MM.1S (cell line): ENCODE measurements at regions not wholly inside any gene's neighbourhood (a gene's known extent, or its start where the extent isn't known, plus 50 kb on each side); places are given as distances from the start of the nearest gene placed in this dataset.
A peak's percentile ranks its signal among the peaks of the same experiment; 100 is the strongest.

Experiments
- DNase-seq: peaks from one replicate; pipeline ENCODE4 v3.0.0-alpha.2; 2015
- H2AFZ ChIP-seq: fragments of 300-600 bp; sonication (generic); 2 replicates; pipeline ENCODE4 v1.6.0; 2016; ENCODE audit warnings: antibody characterized with exemption, low read length
- H3F3A ChIP-seq: fragments of 300-600 bp; sonication (generic); 2 replicates; pipeline ENCODE4 v1.6.1; 2016; ENCODE audit warnings: mild to moderate bottlenecking, antibody characterized with exemption, low read length, moderate library complexity, mixed read lengths; ENCODE audit not compliant: insufficient read depth
- H3K27ac ChIP-seq: fragments of 300-600 bp; sonication (generic); 2 replicates; pipeline ENCODE4 v1.5.1; 2016; ENCODE audit warnings: mild to moderate bottlenecking, low read length
- H3K27me3 ChIP-seq: fragments of 300-600 bp; sonication (generic); replicated peaks from 2 replicates; pipeline ENCODE4 v1.6.0; 2016; ENCODE audit warnings: low read length; ENCODE audit not compliant: insufficient read depth
- H3K36me3 ChIP-seq: fragments of 300-600 bp; sonication (generic); replicated peaks from 2 replicates; pipeline ENCODE4 v1.6.1; 2016; ENCODE audit warnings: mild to moderate bottlenecking, low read length, mixed read lengths; ENCODE audit not compliant: insufficient read depth
- H3K4me1 ChIP-seq: fragments of 300-600 bp; sonication (generic); 2 replicates; pipeline ENCODE4 v1.6.1; 2016; ENCODE audit warnings: low read length, mixed read lengths
- H3K4me2 ChIP-seq: fragments of 300-600 bp; sonication (generic); 2 replicates; pipeline ENCODE4 v1.6.0; 2016; ENCODE audit warnings: low read depth, low read length
- H3K4me3 ChIP-seq: fragments of 300-600 bp; sonication (generic); 2 replicates; pipeline ENCODE4 v1.5.1; 2016; ENCODE audit warnings: low read length, mixed read lengths
- H3K79me2 ChIP-seq: fragments of 300-600 bp; sonication (generic); 2 replicates; pipeline ENCODE4 v1.6.1; 2016; ENCODE audit warnings: mixed run types, low read length, mixed read lengths
- H3K9ac ChIP-seq: fragments of 300-600 bp; sonication (generic); 2 replicates; pipeline ENCODE4 v1.6.1; 2016; ENCODE audit warnings: low read length, mixed read lengths
- H3K9me2 ChIP-seq: fragments of 300-600 bp; sonication (generic); replicated peaks from 2 replicates; pipeline ENCODE4 v1.6.1; 2016; ENCODE audit warnings: mild to moderate bottlenecking, low read length, mixed read lengths; ENCODE audit not compliant: insufficient read depth
- H3K9me3 ChIP-seq: fragments of 300-600 bp; sonication (generic); replicated peaks from 2 replicates; pipeline ENCODE4 v1.6.1; 2016; ENCODE audit warnings: mild to moderate bottlenecking, low read length, mixed read lengths; ENCODE audit not compliant: insufficient read depth
- H4K20me1 ChIP-seq: fragments of 300-600 bp; sonication (generic); 2 replicates; pipeline ENCODE4 v1.6.1; 2016; ENCODE audit warnings: mild to moderate bottlenecking, low read length, moderate library complexity, mixed read lengths; ENCODE audit not compliant: insufficient read depth
- EZH2 ChIP-seq: fragments of 300-600 bp; sonication (generic); optimal IDR thresholded peaks from 2 replicates; pipeline ENCODE3; 2017; ENCODE audit warnings: low read depth, mild to moderate bottlenecking, antibody characterized with exemption, low read length, mixed read lengths
- EZH2phosphoT487 ChIP-seq: fragments of 300-600 bp; sonication (generic); IDR thresholded peaks from 2 replicates; pipeline ENCODE4 v1.6.1; 2018; ENCODE audit warnings: antibody characterized with exemption, low read length
- TF ChIP-seq, protein P1 (sequence below): fragments of 300-600 bp; sonication (generic); IDR thresholded peaks from 2 replicates; pipeline ENCODE4 v1.5.1; 2016; ENCODE audit warnings: antibody characterized with exemption, low read length, mixed read lengths

DNA sequence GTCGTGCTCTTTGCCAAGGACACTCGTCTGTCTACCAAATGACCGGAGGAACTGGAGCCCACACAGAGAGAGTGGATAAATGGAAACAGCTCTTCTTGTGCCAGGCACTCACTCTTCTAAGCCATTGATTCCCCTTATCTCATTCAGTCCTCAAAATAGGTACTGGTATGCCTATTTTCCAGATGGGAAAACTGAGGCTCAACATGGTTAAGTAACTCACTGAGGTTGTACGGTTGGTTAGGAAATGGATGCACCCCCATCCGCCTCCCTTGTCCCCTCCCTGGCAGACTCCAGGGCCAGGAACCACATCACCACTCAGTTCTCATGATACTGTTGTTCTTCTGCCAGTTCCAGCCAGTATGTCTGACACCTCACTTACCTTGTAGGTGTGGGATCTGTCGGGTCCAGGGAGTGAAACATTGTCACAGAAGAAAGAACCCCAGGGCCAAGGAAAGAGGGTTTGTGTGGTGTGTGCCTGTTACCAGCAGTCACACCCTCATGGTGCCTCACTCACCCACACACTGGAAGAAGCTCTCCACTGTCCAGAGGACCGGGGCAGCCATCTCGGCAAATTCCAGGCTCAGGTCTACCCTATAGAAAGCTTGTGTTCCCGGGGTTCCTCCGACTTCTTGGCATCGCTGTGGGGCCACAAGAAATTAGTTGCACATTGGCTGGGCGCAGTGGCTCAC lies 58.8 kb upstream of the TARDBP start:
- Histone ChIP-seq H2AFZ (no peak overlapping the region), H3K9me3 (no peaks in the 10 kb centered on the region), H3K9ac (no peak overlapping the region), H3K79me2 (no peaks in the 10 kb centered on the region), H3K4me3 (no peak overlapping the region), H4K20me1 (no peaks in the 10 kb centered on the region), H3K9me2 (no peaks in the 10 kb centered on the region), H3K27ac (no peak overlapping the region), H3F3A (no peaks in the 10 kb centered on the region), H3K4me1 (peaks cover 8% of the 10 kb centered on the region; the same call in 1 of the 2 replicates), H3K27me3 (peaks cover 46% of the 10 kb centered on the region), H3K36me3 (no peaks in the 10 kb centered on the region), H3K4me2 (no peak overlapping the region)
- no peak for DNase-seq
- TF ChIP-seq EZH2 (no peak), EZH2phosphoT487 (no peak)
- TF ChIP-seq, protein P1, sequence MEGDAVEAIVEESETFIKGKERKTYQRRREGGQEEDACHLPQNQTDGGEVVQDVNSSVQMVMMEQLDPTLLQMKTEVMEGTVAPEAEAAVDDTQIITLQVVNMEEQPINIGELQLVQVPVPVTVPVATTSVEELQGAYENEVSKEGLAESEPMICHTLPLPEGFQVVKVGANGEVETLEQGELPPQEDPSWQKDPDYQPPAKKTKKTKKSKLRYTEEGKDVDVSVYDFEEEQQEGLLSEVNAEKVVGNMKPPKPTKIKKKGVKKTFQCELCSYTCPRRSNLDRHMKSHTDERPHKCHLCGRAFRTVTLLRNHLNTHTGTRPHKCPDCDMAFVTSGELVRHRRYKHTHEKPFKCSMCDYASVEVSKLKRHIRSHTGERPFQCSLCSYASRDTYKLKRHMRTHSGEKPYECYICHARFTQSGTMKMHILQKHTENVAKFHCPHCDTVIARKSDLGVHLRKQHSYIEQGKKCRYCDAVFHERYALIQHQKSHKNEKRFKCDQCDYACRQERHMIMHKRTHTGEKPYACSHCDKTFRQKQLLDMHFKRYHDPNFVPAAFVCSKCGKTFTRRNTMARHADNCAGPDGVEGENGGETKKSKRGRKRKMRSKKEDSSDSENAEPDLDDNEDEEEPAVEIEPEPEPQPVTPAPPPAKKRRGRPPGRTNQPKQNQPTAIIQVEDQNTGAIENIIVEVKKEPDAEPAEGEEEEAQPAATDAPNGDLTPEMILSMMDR, result no peak

DNA sequence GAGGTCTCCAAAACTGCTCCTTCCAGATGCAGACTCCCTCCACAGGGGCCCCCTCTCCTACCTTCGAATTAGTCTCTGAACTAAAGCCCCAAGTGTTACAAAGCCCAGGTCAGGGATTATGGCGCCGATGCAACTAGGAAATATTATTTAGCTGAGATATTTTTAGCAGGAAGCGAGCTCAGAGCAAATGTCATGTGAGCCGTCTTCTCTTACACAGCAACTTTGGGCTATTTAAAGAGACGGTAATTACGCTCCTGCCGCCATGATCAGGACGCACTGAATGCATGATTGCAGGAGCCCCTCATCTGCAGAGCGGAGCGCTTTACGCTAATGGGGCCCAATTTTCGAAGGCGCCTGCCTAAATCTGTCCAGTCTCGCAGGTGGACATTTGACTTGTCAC lies 55.3 kb upstream of the TARDBP start:
- Histone ChIP-seq H3K79me2 (no peaks in the 10 kb centered on the region), H3K9me3 (no peaks in the 10 kb centered on the region), H2AFZ (no peak overlapping the region), H3K27ac (no peak overlapping the region), H3K36me3 (no peaks in the 10 kb centered on the region), H3K9me2 (no peaks in the 10 kb centered on the region), H3K4me2 (peak overlapping the region; percentile 29; the same call in 1 of the 2 replicates), H3K27me3 (peaks cover 51% of the 10 kb centered on the region), H3F3A (no peaks in the 10 kb centered on the region), H3K4me3 (no peak overlapping the region), H3K4me1 (peaks cover 8% of the 10 kb centered on the region; the same call in 1 of the 2 replicates), H3K9ac (no peak overlapping the region), H4K20me1 (no peaks in the 10 kb centered on the region)
- DNase-seq, result no peak
- no peak for TF ChIP-seq EZH2phosphoT487
- TF ChIP-seq, protein P1, result no peak
- no peak for TF ChIP-seq EZH2

DNA sequence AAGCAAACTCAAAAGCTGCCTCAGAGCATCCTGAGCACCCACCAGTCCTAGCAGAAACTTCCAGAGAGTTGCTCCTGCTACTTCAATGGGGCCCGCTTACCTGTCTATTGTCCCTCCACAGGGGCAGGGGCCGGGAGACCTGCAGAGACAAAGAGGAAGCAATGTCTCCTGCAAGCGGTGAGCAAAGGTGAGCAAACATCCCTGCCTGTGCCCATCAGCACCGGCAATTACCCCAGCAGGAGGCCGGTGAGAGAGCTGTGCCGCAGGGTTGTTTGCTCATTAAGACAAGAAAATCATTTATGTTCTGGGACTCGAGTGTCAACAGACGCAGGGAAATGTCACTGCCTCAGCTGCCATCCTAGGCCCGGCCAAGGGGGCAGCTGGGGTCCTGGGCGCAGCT lies 53.8 kb upstream of the TARDBP start:
- TF ChIP-seq, protein P1, result no peak
- TF ChIP-seq EZH2 (no peak), EZH2phosphoT487 (no peak)
- no peak overlapping the region for H3K4me2 ChIP-seq
- no peaks in the 10 kb centered on the region for H3K9me2 ChIP-seq
- H3F3A ChIP-seq, result no peaks in the 10 kb centered on the region
- no peaks in the 10 kb centered on the region for H3K36me3 ChIP-seq
- H2AFZ ChIP-seq, result no peak overlapping the region
- H3K9me3 ChIP-seq, result no peaks in the 10 kb centered on the region
- no peak overlapping the region for H3K9ac ChIP-seq
- peaks cover 37% of the 10 kb centered on the region for H3K27me3 ChIP-seq
- H3K4me1 ChIP-seq, result peaks cover 8% of the 10 kb centered on the region; the same call in 1 of the 2 replicates
- H4K20me1 ChIP-seq, result no peaks in the 10 kb centered on the region
- DNase-seq, result no peak
- no peak overlapping the region for H3K27ac ChIP-seq
- H3K79me2 ChIP-seq, result no peaks in the 10 kb centered on the region
- H3K4me3 ChIP-seq, result no peak overlapping the region
